Ramos (cell line): ENCODE measurements at regions not wholly inside any gene's neighbourhood (a gene's known extent, or its start where the extent isn't known, plus 50 kb on each side); places are given as distances from the start of the nearest gene placed in this dataset.

Experiments
- in situ Hi-C: fragments of 300-500 bp; cut with MboI; formaldehyde crosslinking; loops from one replicate; pipeline ENCODE4 v1.14.3; 2022; ENCODE audit warnings: low sequenced_read_pairs; ENCODE audit not compliant: unreplicated experiment

DNA sequence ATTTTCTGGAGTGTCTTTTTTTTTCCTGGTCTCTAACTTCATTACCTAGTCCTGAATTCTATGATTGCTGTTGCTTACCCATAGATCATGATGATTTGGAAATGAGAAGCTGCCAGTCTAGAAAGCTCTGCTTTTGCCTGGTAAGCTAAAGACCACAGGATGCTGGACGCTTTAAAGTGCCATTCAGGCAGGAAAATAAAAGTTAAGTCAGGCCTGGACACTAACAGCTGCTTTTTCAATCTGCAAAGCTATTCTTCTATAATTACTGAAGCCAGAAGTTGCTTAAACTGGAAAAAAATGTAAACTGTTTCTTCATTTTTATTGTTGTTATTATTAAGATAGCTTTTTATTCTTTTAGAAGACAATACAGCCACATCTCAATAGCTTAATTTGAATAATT is 129.8 kb upstream of the SPACA1 start:
- in situ Hi-C loops: loop anchor here (25.0 kb wide), 1 partner anchor 1169 kb away; the partner anchor contains the start of gene PNRC1

DNA sequence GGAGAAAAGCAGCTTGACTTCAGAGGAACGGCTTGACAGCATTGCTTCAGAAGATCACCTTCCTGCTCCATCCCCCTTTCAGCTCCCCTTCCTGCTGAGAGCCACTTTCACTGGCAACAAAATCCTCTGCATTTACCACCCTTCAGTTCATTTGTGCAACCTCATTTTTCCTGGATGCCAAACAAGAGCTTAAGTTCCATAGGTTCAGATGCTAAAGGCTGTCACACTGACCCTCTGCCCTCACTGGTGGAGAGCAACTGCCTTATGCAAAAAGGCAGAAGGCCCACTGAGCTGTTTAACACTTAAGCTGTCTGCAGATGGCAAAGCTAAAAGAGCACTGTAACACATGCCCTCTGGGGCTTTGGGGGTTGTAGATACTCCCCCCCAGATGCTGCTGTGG is 131.2 kb upstream of the SPACA1 start:
- in situ Hi-C loops: loop anchor here (25.0 kb wide), 1 partner anchor 1171 kb away; the partner anchor contains the start of gene PNRC1

GRCh38 chr6:87914637-87915395 is 132.8 kb upstream of the SPACA1 start:
- in situ Hi-C loops: loop anchor here (25.0 kb wide), 1 partner anchor 1172 kb away; the partner anchor contains the start of gene PNRC1

DNA sequence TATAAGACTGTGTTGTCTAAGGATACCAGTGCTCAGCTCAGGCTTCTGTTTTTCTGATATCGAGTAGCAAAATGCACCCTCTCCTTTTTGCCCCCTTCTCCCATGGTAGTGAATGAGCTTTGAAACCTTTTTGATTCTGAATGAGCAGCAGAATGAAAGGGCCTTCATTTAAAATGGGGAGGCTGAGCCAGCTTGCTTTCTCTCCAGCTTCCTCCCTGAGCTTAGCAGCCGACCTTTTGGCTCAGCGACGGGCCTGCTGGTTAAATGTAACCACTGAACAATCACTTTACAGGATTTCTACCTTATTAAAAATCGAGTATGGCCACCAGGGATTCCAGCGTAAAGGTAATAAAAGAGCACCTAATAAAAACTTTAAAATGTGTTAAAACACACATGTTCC is 133.7 kb upstream of the SPACA1 start:
- in situ Hi-C loops: loop anchor here (25.0 kb wide), 1 partner anchor 1173 kb away; the partner anchor contains the start of gene PNRC1

- in situ Hi-C loops: loop anchor here (25.0 kb wide), 1 partner anchor 1175 kb away; the partner anchor contains the start of gene PNRC1
Measured at GRCh38 chr6:87912102-87912501, 135.5 kb upstream of the SPACA1 start.

- in situ Hi-C loops: loop anchor here (25.0 kb wide), 1 partner anchor 1177 kb away; the partner anchor contains the start of gene PNRC1
Measured at GRCh38 chr6:87909849-87910248, 137.8 kb upstream of the SPACA1 start.

- in situ Hi-C loops: loop anchor here (25.0 kb wide), 1 partner anchor 1178 kb away; the partner anchor contains the start of gene PNRC1
Measured at GRCh38 chr6:87908978-87909811, 138.4 kb upstream of the SPACA1 start.

GRCh38 chr6:87907521-87907920 is 140.1 kb upstream of the SPACA1 start:
- in situ Hi-C loops: loop anchor here (25.0 kb wide), 1 partner anchor 1180 kb away; the partner anchor contains the start of gene PNRC1

DNA sequence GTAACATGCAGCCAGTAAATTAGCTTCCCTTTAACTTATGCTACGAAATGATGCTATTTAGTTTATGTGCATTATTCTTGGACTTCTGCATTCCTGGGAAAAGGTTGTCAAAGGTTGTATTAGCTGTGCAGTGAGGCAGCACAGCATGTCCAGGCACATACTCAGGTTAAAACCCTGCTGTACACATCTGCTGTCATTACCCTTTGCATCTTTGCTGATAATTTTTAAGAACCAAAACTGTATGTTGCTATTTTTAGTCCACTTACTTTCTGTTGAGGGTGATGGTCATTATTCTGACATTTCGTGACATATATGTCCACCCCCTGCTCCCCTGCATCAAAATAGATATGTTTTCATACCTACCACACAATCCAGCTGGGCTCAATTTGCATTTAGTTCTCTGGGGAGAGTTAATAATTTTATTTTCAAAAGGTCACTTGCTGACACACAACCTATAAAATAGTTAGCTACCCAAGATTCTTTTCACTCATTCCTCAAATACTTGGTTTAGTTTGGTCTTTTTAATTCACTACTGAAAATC is 142.5 kb upstream of the SPACA1 start:
- in situ Hi-C loops: loop anchor here (25.0 kb wide), 1 partner anchor 1182 kb away; the partner anchor contains the start of gene PNRC1

DNA sequence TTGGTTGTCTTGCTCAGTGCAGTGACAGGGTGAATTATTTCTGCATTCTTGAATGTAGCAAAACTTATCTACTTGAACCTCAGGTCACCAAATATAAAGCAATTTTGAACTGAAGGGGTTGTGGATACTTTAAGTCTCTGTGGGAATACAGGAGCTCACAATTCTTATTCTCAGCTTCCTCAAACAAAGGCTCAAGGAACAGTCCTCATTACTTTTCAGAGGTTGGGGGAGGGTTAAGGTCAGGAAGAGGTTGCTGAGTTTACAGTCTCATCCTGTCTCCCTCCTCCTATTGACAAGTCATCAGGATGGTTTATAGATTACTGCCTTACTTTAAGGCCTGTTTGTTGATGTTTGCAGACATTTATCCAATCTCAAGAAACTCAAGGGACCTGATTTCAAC is 143.6 kb upstream of the SPACA1 start:
- in situ Hi-C loops: loop anchor here (25.0 kb wide), 1 partner anchor 1183 kb away; the partner anchor contains the start of gene PNRC1

- in situ Hi-C loops: loop anchor here (25.0 kb wide), 1 partner anchor 1184 kb away; the partner anchor contains the start of gene PNRC1
Measured at GRCh38 chr6:87903323-87903722, 144.3 kb upstream of the SPACA1 start.

DNA sequence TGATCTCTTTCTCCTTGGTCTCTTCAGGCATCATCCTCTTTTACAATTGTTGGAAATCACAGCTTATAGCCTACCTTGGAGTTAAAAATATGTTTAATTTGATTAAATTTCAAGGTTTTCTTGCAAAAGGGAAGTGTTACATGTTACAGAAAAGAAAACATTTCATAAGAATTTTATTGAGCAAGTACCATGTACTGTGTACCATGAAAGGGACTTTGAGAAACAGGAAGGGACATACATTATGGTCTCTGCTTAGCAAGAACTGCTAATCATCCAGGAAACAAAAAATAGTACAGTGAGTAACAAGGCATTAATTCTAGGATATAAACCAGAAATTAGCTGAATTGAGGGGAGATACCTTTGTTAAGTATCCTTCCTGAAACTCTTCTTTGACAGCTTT is 145.3 kb upstream of the SPACA1 start:
- in situ Hi-C loops: loop anchor here (25.0 kb wide), 1 partner anchor 1185 kb away; the partner anchor contains the start of gene PNRC1

DNA sequence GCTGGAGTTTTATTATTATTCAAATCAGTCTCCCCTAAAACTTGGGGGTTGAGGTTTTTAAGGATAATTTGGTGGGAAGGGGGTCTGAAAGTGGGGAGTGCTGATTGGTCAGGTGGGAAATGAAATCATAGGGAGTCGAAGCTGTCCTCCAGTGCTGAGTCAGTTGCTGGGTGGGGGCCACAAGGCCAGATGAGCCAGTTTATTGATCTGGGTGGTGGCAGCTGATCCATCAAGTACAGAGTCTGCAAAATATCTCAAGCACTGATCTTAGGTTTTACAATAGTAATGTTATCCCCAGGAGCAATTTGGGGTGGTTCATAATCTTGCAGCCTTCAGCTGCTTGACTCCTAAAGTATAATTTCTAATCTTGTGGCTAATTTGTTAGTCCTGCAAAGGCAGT is 146.0 kb upstream of the SPACA1 start:
- in situ Hi-C loops: loop anchor here (25.0 kb wide), 1 partner anchor 1186 kb away; the partner anchor contains the start of gene PNRC1

DNA sequence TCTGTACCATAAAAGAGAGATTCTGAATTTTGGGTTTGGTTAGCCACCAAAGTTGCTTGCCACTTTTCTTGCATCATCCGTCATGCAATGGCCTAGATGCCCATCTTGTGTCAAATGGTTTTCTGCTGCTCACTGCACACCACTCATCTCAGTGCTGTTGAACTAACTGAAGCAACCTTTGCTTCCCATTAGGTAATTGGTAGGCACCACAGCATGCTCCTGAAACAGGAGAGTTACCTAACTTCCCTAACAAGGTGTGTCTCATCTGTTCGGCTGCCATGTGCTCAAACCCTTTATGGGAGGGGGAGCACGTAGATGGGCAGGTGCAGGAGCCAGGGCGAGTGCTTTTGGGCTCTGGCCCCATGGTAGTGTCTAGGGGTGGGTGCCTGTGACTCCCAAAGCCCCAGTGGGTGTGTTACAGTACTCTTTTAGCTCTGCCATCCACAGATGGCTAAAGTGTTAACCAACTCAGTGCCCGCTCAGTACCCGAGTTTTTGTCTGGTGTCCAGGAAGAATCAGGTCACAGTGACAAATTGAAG is 147.4 kb upstream of the SPACA1 start:
- in situ Hi-C loops: loop anchor here (25.0 kb wide), 1 partner anchor 1187 kb away; the partner anchor contains the start of gene PNRC1

GRCh38 chr6:87899499-87900147 is 148.0 kb upstream of the SPACA1 start:
- in situ Hi-C loops: loop anchor here (25.0 kb wide), 1 partner anchor 1188 kb away; the partner anchor contains the start of gene PNRC1

DNA sequence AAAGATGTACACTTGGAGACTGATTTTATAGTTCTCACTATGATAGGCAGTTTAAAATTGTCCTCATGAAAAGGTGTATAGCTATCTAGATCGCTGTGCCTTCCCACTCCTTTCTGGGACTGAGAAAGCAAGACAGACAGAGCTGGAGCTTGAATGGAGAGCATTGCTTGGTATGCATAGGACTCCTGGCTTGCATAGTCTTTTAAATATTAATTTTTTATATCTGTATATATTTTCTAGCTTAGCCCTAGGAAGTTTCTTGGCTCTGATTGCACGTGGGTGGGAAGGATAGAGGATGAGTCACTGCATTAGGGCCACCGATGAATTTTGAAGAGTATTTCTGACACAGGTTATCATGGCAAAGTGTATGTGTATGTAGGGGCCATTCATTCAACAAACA is 150.0 kb upstream of the SPACA1 start:
- in situ Hi-C loops: no loop called here

DNA sequence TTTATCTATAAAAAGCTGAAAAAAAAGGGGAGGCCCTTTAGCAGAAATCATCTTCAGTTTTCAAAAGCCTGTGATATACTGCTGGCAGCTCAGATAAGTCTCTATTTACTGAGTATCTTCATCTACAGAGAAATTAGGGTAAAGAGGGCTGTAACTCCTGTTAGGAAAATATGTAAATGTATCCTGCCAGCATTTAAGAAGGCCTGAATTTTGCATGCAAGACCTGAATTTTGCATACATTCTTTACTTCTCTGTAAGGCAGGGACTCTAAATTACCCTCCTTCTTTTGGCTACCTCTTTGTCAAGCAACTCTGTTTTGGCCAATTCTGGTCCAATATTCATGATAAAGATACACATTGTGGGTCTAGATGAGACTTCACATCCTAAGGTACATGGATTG is 150.6 kb upstream of the SPACA1 start:
- in situ Hi-C loops: no loop called here

DNA sequence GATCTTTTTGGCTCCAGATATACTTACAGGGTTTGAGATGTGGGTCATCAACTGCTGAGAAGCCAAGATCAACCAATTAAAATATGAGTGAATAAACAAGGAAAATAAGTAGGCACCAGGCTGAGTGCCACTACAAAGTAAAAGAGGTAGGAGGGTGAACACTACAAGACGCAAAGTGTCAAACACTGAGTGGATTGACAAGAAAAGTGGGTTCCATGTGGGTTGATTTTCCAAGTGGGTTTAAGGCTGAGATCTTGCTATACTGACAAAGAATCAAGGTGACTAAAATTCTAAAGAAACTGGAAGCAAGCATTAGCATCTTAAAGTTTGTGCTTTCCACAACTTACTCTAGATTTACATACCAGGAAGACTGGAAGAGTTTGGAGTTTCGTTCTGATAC is 160.4 kb upstream of the SPACA1 start:
- in situ Hi-C loops: no loop called here

DNA sequence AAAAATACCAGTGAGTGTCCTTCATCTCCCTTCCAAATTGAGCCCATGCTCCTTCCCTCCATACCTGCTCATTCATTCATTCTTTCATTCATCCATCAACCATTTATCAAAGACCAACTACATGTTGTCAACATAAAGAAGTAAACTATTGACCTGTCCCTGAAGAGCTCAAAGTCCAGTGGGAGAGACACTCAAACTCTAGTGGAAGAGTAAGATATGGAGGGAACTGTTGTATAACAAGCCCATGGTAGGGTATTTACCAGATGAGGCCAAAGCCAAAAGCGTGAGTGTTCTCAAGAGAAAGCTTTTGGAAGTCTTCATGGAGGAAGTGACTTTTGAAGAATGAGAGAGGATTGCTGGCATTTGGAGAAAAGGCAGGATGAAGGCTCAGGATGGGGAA is 163.4 kb upstream of the SPACA1 start:
- in situ Hi-C loops: no loop called here
